MCF 10A (cell line): ENCODE measurements at regions not wholly inside any gene's neighbourhood (a gene's known extent, or its start where the extent isn't known, plus 50 kb on each side); places are given as distances from the start of the nearest gene placed in this dataset.

Source experiments
- BruUV-seq: library from RNA; stranded (reverse); fragments of 400-500 nt; replicated peaks from 2 replicates; lab custom pipeline; 2021; lab: Mats Ljungman, UMichigan
- CTCF ChIA-PET: fragments of 300-600 bp; sonication (Branson Sonifier 250); formaldehyde crosslinking; extraction: SDS; loops from one replicate; lab custom pipeline; 2021; ENCODE audit warnings: antibody characterized with exemption, inconsistent platforms; lab: Yijun Ruan, JAX
- POLR2A ChIA-PET: fragments of 300-600, 350-650 bp; sonication (Branson Sonifier 250); formaldehyde crosslinking; extraction: SDS; loops from one replicate; lab custom pipeline; 2020; ENCODE audit warnings: antibody characterized with exemption, inconsistent platforms; lab: Yijun Ruan, JAX
- DNase-seq: peaks from one replicate; pipeline ENCODE4 v3.0.0-alpha.2; 2018; ENCODE audit not compliant: unreplicated experiment
- H3K27ac Mint-ChIP-seq: one replicate; pipeline ENCODE4 v1.8.0; 2022; ENCODE audit warnings: mild to moderate bottlenecking, low read depth, mixed read lengths; ENCODE audit not compliant: unreplicated experiment
- H3K27me3 Mint-ChIP-seq: one replicate; pipeline ENCODE4 v1.8.0; 2022; ENCODE audit warnings: mixed read lengths; ENCODE audit not compliant: insufficient read depth, unreplicated experiment
- H3K36me3 Mint-ChIP-seq: one replicate; pipeline ENCODE4 v1.8.0; 2022; ENCODE audit warnings: mild to moderate bottlenecking, moderate library complexity, mixed read lengths; ENCODE audit not compliant: insufficient read depth, unreplicated experiment
- H3K4me1 Mint-ChIP-seq: one replicate; pipeline ENCODE4 v1.8.0; 2022; ENCODE audit warnings: mixed read lengths; ENCODE audit not compliant: insufficient read depth, unreplicated experiment
- H3K4me3 Mint-ChIP-seq: one replicate; pipeline ENCODE4 v1.8.0; 2022; ENCODE audit warnings: mild to moderate bottlenecking, moderate library complexity, mixed read lengths; ENCODE audit not compliant: unreplicated experiment
- H3K9me3 Mint-ChIP-seq: one replicate; pipeline ENCODE4 v1.8.0; 2022; ENCODE audit warnings: mixed read lengths; ENCODE audit not compliant: unreplicated experiment
- intact Hi-C: fragments of 100-400 bp; cut with micrococcal nuclease; formaldehyde crosslinking; loops from 2 replicates; pipeline ENCODE4 v1.14.1; 2022
- TF ChIP-seq, protein P1 (sequence below): fragments of 200-600 bp; IDR thresholded peaks from one replicate; pipeline ENCODE4 v1.8.0; 2022; ENCODE audit warnings: antibody characterized with exemption, mild to moderate bottlenecking; ENCODE audit not compliant: unreplicated experiment

DNA sequence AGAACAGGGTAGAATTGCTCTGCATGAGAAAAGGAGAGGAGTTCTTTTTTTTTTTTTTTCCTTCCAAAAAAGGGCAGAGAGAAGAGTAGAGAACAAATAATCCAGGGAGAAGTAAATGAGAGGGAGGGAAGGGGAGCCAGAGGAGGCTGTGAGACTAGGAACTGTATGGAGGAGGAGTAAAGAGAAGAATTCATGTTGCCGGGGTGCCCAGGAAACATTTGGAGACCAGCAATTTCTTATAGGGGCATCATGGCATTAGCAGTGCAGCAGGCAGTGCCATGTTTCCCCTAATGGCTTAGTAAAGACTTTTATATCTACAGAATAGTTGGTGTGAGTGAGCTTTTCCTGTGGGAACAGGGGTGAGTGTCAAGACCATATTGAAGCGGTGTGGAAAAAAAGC is 86.4 kb upstream of the SESTD1 start:
- TF ChIP-seq, protein P1, sequence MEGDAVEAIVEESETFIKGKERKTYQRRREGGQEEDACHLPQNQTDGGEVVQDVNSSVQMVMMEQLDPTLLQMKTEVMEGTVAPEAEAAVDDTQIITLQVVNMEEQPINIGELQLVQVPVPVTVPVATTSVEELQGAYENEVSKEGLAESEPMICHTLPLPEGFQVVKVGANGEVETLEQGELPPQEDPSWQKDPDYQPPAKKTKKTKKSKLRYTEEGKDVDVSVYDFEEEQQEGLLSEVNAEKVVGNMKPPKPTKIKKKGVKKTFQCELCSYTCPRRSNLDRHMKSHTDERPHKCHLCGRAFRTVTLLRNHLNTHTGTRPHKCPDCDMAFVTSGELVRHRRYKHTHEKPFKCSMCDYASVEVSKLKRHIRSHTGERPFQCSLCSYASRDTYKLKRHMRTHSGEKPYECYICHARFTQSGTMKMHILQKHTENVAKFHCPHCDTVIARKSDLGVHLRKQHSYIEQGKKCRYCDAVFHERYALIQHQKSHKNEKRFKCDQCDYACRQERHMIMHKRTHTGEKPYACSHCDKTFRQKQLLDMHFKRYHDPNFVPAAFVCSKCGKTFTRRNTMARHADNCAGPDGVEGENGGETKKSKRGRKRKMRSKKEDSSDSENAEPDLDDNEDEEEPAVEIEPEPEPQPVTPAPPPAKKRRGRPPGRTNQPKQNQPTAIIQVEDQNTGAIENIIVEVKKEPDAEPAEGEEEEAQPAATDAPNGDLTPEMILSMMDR, result no peak
- Mint-ChIP-seq H3K27me3 (no peaks in the 10 kb centered on the region), H3K4me3 (no peak overlapping the region), H3K4me1 (no peaks in the 10 kb centered on the region), H3K36me3 (no peaks in the 10 kb centered on the region), H3K9me3 (no peaks in the 10 kb centered on the region), H3K27ac (no peak overlapping the region)
- POLR2A ChIA-PET, result no interaction called here
- DNase-seq, result no peak
- CTCF ChIA-PET, result interaction anchor here (0.7 kb wide), 1 partner anchor 8 kb away, joined by 3 read pairs; no protein-coding TSS in a partner anchor
- intact Hi-C loops, result loop anchor here (5.0 kb wide), 1 partner anchor 401 kb away; no protein-coding TSS in a partner anchor
- no TSS peak for BruUV-seq

DNA sequence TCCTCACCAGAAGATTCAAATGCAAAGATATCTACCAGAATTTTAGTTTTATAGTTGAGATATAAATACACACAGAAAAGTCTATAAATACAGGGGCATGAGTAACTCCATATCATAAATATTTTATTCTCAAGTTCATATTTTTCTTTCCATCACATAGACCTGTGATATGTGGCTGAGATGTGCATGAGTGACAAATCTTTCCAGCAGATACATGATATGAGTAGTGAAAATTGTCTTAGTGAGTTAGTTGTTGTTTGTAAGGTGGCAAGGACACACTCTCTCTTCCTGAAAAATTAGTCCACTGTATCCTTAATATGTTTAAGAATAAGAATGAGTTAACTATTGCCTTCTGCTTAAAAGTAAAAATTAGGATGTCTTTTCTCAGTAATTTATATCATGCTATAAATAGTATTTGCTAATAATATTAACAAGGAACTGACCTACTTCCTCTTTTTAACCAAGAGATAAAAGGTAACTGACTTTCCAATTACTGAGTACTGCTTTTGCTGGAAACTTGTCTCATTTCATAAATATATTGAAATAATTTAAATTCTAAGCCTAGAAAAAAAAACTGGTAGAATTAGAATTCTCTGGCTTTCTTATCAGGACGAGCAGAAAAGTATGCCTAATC is 85.2 kb upstream of the SESTD1 start:
- peaks cover 6% of the 10 kb centered on the region for H3K4me1 Mint-ChIP-seq
- TF ChIP-seq, protein P1, result no peak
- DNase-seq, result no peak
- no peaks in the 10 kb centered on the region for H3K9me3 Mint-ChIP-seq
- no peak overlapping the region for H3K27ac Mint-ChIP-seq
- H3K36me3 Mint-ChIP-seq, result no peaks in the 10 kb centered on the region
- H3K4me3 Mint-ChIP-seq, result no peak overlapping the region
- ChIA-PET POLR2A (no interaction called here), CTCF (no interaction called here)
- BruUV-seq, result no TSS peak
- intact Hi-C loops, result loop anchor here (5.0 kb wide), 1 partner anchor 403 kb away; no protein-coding TSS in a partner anchor
- H3K27me3 Mint-ChIP-seq, result no peaks in the 10 kb centered on the region

DNA sequence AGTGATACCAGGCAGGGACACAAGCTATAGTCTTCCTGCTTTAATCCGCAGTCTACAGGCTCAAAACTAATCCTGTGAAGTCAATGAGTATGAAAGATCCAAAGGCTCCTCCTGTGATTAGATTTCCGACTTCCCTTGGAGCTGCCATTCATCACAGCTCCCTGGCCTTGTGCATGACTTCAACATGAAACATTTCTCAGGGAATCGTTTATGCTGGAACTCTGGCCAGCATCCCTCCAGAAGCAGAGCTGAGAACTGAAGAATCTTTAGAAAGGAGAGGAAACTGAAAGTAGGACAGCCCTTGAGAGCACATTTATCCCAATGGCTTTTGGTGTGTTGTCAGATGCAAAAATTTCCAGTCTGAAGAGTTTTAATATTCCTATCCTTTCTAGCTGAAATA is 84.3 kb upstream of the SESTD1 start:
- ChIA-PET CTCF (no interaction called here), POLR2A (no interaction called here)
- peaks cover 14% of the 10 kb centered on the region for H3K4me1 Mint-ChIP-seq
- no peaks in the 10 kb centered on the region for H3K36me3 Mint-ChIP-seq
- no peak overlapping the region for H3K27ac Mint-ChIP-seq
- H3K9me3 Mint-ChIP-seq, result no peaks in the 10 kb centered on the region
- TF ChIP-seq, protein P1, result no peak
- BruUV-seq, result no TSS peak
- intact Hi-C loops, result no loop called here
- no peaks in the 10 kb centered on the region for H3K27me3 Mint-ChIP-seq
- DNase-seq, result no peak
- no peak overlapping the region for H3K4me3 Mint-ChIP-seq

GRCh38 chr2:179344970-179345369 is 80.3 kb upstream of the SESTD1 start:
- Mint-ChIP-seq H3K36me3 (no peaks in the 10 kb centered on the region), H3K27me3 (no peaks in the 10 kb centered on the region), H3K4me1 (peaks cover 22% of the 10 kb centered on the region), H3K9me3 (no peaks in the 10 kb centered on the region), H3K27ac (peak overlapping the region; percentile 62), H3K4me3 (no peak overlapping the region)
- TF ChIP-seq, protein P1, result no peak
- ChIA-PET CTCF (interaction anchor here (0.6 to 1.7 kb wide), 4 partner anchors 9 to 126 kb away, joined by 3 to 5 read pairs (median 4); no protein-coding TSS in a partner anchor), POLR2A (no interaction called here)
- intact Hi-C loops, result no loop called here
- DNase-seq, result no peak
- BruUV-seq, result no TSS peak
